ENCODE measurements at regions not wholly inside any gene's neighbourhood (a gene's known extent, or its start where the extent isn't known, plus 50 kb on each side); places are given as distances from the start of the nearest gene placed in this dataset.
A peak's percentile ranks its signal among the peaks of the same experiment; 100 is the strongest.
"Not testable (repeated sequence)": the region's sequence is repeated elsewhere in the genome, so short reads cannot be mapped to it uniquely, and the experiment has no call there.

DNA sequence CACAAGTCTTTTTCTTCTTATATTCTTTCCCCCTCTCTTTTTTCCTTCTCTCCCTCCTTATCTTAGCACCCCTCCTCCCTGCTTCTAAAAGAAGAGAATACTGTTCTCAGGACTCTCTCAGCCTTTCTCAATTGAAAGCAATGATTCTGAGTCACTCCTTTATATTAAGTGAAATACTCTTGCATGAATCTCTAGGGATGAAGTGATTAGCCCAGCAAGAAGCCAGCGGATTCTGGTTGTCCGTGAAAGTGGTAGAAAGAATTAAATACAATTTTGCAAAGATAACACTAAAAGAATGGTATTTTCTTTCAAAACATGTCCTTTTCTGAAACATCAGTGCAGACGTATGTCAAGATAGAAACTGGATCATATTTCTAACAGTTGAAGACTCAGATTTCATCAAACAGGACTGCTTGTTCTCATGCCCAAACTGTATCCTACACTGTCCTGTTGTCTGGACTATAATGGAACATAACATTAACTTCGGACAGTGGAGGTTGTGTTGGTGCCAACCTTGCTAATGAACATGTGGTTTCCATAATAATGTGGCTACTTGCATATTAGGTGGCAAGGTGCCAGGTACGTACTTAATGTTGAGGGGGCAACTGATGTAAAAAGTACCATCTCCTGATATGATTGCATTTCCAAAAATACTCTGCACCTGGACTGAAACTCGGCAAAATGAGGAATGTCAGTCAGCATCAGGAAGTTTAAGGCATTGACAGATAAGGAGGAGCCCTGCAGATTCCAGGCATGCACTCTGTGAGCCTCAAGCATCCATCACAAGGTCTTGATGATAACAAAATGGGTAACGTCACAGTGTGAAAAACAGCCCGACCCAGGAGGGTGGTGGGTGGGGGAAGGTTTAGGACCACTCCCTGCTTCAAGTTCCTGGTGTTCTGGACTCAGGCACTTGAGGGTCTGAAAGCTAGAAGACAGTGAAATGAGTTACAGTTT lies 357.2 kb downstream of the DLEU7 start:
- Histone ChIP-seq H3K9me3 (ENCODE audit: control insufficient read depth in 2 of 2, insufficient read depth in 1 of 2, low read depth in 1 of 2, low read length in 1 of 2) (no peaks in the 10 kb centered on the region), H3K4me1 (ENCODE audit: control insufficient read depth in 2 of 2, insufficient read depth in 2 of 2, low read length in 1 of 2) (no peaks in the 10 kb centered on the region), H3K27me3 (ENCODE audit: control insufficient read depth in 1 of 2, insufficient read depth in 2 of 2, low read length in 2 of 2) (no peaks in the 10 kb centered on the region), H3K27ac (ENCODE audit: low read depth in 2 of 2, low read length in 1 of 2) (no peak overlapping the region), H3K4me3 (ENCODE audit: low read depth in 1 of 2, low read length in 2 of 2) (no peak overlapping the region), H3K36me3 (ENCODE audit: control insufficient read depth in 2 of 2, insufficient read depth in 2 of 2, low read length in 1 of 2) (no peaks in the 10 kb centered on the region)
- 62 to 63% methylated on average over 8 of the region's 8 CpGs for WGBS, 2 donors

DNA sequence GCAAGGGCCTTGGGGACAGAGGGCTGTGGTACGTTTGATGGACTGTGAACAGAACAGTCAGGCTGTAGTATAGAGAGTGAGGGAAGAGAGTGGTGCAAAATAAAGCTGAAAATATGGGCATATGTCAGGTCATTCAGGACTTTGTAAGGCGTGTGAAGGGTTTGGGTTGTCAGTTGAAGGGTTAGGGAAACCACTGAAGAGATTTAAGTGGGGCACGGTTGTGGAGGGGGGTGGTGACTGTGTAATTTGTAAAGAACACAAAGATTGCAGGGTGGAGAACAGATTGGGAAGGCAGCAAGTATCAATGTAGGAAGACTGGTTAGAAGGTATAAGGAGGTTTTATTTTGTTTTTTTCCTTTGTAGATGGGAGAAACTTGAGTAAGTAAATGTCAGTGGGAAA lies 349.8 kb downstream of the DLEU7 start:
- H3K4me3 ChIP-seq (ENCODE audit: low read depth in 1 of 2, low read length in 2 of 2): no peak overlapping the region
- 77 to 85% methylated on average over 3 of the region's 3 CpGs for WGBS, 2 donors
- no peak overlapping the region for H3K27ac ChIP-seq (ENCODE audit: low read depth in 2 of 2, low read length in 1 of 2)
- no peaks in the 10 kb centered on the region for H3K27me3 ChIP-seq (ENCODE audit: control insufficient read depth in 1 of 2, insufficient read depth in 2 of 2, low read length in 2 of 2)
- H3K9me3 ChIP-seq (ENCODE audit: control insufficient read depth in 2 of 2, insufficient read depth in 1 of 2, low read depth in 1 of 2, low read length in 1 of 2): no peaks in the 10 kb centered on the region
- H3K4me1 ChIP-seq (ENCODE audit: control insufficient read depth in 2 of 2, insufficient read depth in 2 of 2, low read length in 1 of 2): no peaks in the 10 kb centered on the region
- H3K36me3 ChIP-seq (ENCODE audit: control insufficient read depth in 2 of 2, insufficient read depth in 2 of 2, low read length in 1 of 2): no peaks in the 10 kb centered on the region

DNA sequence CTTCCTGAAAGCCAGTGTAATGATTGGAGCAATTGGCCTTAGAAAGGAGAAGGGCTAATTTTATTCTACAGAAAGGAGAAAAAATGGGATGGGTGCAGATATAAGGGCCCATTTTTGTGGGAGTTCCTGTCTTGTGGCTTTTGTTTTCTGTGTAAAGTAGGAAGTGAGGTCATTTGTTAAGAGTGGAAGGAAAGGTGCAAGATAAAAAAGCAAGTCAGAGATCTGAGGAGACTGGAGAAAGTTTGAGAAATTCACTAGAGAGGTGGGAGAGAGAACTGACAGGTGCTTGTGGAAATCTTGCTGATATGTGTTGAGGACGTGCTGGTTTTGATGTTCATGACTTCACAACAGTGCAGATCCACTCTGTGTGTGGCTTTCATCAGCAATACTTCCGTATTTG lies 349.4 kb downstream of the DLEU7 start:
- Histone ChIP-seq H3K36me3 (ENCODE audit: control insufficient read depth in 2 of 2, insufficient read depth in 2 of 2, low read length in 1 of 2) (no peaks in the 10 kb centered on the region), H3K27me3 (ENCODE audit: control insufficient read depth in 1 of 2, insufficient read depth in 2 of 2, low read length in 2 of 2) (no peaks in the 10 kb centered on the region), H3K27ac (ENCODE audit: low read depth in 2 of 2, low read length in 1 of 2) (no peak overlapping the region), H3K9me3 (ENCODE audit: control insufficient read depth in 2 of 2, insufficient read depth in 1 of 2, low read depth in 1 of 2, low read length in 1 of 2) (no peaks in the 10 kb centered on the region), H3K4me3 (ENCODE audit: low read depth in 1 of 2, low read length in 2 of 2) (no peak overlapping the region), H3K4me1 (ENCODE audit: control insufficient read depth in 2 of 2, insufficient read depth in 2 of 2, low read length in 1 of 2) (no peaks in the 10 kb centered on the region)
- 81 to 89% methylated on average over 2 of the region's 2 CpGs for WGBS, 2 donors

DNA sequence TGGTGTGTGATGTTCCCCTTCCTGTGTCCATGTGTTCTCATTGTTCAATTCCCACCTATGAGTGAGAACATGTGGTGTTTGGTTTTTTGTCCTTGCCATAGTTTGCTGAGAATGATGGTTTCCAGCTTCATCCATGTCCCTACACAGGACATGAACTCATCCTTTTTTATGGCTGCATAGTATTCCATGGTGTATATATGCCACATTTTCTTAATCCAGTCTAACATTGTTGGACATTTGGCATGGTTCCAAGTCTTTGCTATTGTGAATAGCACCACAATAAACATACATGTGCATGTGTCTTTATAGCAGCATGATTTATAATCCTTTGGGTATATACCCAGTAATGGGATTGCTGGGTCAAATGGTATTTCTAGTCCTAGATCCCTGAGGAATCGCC lies 340.3 kb downstream of the DLEU7 start:
- H3K27me3 ChIP-seq (ENCODE audit: control insufficient read depth in 1 of 2, insufficient read depth in 2 of 2, low read length in 2 of 2); H3K4me3 ChIP-seq (ENCODE audit: low read depth in 1 of 2, low read length in 2 of 2); H3K9me3 ChIP-seq (ENCODE audit: control insufficient read depth in 2 of 2, insufficient read depth in 1 of 2, low read depth in 1 of 2, low read length in 1 of 2); H3K27ac ChIP-seq (ENCODE audit: low read depth in 2 of 2, low read length in 1 of 2); H3K4me1 ChIP-seq (ENCODE audit: control insufficient read depth in 2 of 2, insufficient read depth in 2 of 2, low read length in 1 of 2); H3K36me3 ChIP-seq (ENCODE audit: control insufficient read depth in 2 of 2, insufficient read depth in 2 of 2, low read length in 1 of 2): not testable (repeated sequence)
- 100% methylated on average over 1 of the region's 1 CpG; no CpG with 5 or more reads in 1 of the 2 donors for WGBS, 2 donors

DNA sequence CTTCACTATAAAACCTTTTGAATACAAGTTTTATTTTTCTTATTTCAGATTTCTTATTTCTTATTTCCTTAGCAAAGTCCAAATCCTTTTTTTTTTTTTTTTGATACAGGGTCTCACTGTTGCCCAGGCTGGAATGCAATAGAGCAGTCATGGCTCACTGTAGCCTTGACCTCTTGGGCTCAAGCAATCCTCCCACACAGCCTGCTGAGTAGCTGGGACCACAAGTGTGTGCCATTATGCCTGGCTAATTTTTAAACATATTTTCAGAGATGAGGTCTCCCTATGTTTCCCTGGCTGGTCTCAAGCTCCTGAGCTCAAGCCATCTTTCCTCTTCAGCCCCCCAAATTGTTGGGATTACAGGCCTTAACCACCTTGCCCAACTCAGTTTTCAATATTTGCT lies 334.3 kb downstream of the DLEU7 start:
- Histone ChIP-seq H3K27ac (ENCODE audit: low read depth in 2 of 2, low read length in 1 of 2) (no peak overlapping the region), H3K9me3 (ENCODE audit: control insufficient read depth in 2 of 2, insufficient read depth in 1 of 2, low read depth in 1 of 2, low read length in 1 of 2) (no peaks in the 10 kb centered on the region), H3K4me1 (ENCODE audit: control insufficient read depth in 2 of 2, insufficient read depth in 2 of 2, low read length in 1 of 2) (no peaks in the 10 kb centered on the region)

DNA sequence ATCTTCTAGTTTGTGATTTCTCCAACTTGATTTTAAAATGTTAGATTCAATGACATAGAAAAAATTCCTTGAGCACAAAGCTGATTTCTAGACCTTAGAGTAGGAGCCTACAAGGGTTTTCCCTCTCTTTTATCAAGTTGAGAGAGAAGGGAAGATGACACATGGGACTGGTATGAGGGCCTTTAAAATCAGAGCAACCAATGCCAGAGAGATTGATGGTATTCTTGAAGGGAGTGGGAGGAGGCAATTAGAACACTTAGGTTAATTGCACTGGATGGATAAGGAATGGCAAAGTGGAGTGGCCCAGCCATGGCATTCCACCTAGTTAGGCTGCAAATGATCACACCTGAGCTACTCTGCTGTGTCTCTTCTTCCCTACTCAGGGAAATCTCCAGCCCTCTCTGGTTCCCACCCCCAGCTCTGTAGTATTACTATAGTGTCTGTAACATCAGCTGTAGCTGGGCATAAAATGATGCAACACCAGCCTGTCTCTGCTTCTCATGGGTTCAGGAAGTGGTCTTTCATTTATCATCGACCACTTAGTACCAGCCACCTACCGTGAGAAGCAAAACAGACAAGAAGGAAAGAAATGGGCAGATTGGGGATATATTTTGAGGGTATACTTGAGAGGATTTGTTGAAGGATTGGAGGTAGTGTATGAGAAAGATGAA lies 333.6 kb downstream of the DLEU7 start:
- no peak overlapping the region for H3K27ac ChIP-seq (ENCODE audit: low read depth in 2 of 2, low read length in 1 of 2)
- H3K9me3 ChIP-seq (ENCODE audit: control insufficient read depth in 2 of 2, insufficient read depth in 1 of 2, low read depth in 1 of 2, low read length in 1 of 2): no peaks in the 10 kb centered on the region
- 85 to 87% methylated on average over 2 of the region's 2 CpGs for WGBS, 2 donors
- no peaks in the 10 kb centered on the region for H3K36me3 ChIP-seq (ENCODE audit: control insufficient read depth in 2 of 2, insufficient read depth in 2 of 2, low read length in 1 of 2)
- no peaks in the 10 kb centered on the region for H3K27me3 ChIP-seq (ENCODE audit: control insufficient read depth in 1 of 2, insufficient read depth in 2 of 2, low read length in 2 of 2)
- no peak overlapping the region for H3K4me3 ChIP-seq (ENCODE audit: low read depth in 1 of 2, low read length in 2 of 2)
- H3K4me1 ChIP-seq (ENCODE audit: control insufficient read depth in 2 of 2, insufficient read depth in 2 of 2, low read length in 1 of 2): no peaks in the 10 kb centered on the region

More for the DNA sequence above, 334.3 kb downstream of the DLEU7 start:
- H3K36me3 ChIP-seq (ENCODE audit: control insufficient read depth in 2 of 2, insufficient read depth in 2 of 2, low read length in 1 of 2): no peaks in the 10 kb centered on the region
- no peak overlapping the region for H3K4me3 ChIP-seq (ENCODE audit: low read depth in 1 of 2, low read length in 2 of 2)
- H3K27me3 ChIP-seq (ENCODE audit: control insufficient read depth in 1 of 2, insufficient read depth in 2 of 2, low read length in 2 of 2): no peaks in the 10 kb centered on the region

DNA sequence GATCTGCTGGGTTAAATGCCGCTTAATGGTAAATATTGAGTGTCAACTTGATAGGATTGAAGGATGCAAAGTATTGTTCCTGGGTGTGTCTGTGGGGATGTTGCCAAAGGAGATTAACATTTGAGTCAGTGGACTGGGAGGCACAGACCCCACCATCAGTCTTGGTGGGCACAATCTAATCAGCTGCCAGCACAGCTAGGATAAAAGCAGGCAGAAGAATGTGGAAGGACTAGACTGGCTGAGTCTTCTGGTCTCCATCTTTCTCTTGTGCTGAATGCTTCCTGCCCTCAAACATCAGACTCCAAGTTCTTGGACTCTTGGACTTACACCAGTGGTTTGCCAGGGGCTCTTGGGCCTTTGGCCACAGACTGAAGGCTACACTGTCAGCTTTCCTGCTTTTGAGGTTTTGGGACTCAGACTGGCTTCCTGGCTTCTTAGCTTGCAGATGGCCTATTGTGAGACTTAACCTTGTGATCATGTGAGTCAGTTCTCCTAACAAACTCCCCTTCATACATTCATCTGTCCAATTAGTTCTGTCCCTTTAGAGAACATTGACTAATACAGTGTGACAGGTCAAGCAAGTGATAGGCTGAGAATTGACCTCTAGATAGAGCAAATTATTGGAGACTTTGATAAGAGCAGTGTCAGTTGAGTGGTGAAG lies 332.5 kb downstream of the DLEU7 start:
- WGBS, 2 donors: 2 to 29% methylated on average over 1 of the region's 1 CpG
- not testable (repeated sequence) for H3K27me3 ChIP-seq (ENCODE audit: control insufficient read depth in 1 of 2, insufficient read depth in 2 of 2, low read length in 2 of 2); H3K4me3 ChIP-seq (ENCODE audit: low read depth in 1 of 2, low read length in 2 of 2); H3K9me3 ChIP-seq (ENCODE audit: control insufficient read depth in 2 of 2, insufficient read depth in 1 of 2, low read depth in 1 of 2, low read length in 1 of 2); H3K4me1 ChIP-seq (ENCODE audit: control insufficient read depth in 2 of 2, insufficient read depth in 2 of 2, low read length in 1 of 2); H3K36me3 ChIP-seq (ENCODE audit: control insufficient read depth in 2 of 2, insufficient read depth in 2 of 2, low read length in 1 of 2); H3K27ac ChIP-seq (ENCODE audit: low read depth in 2 of 2, low read length in 1 of 2)

DNA sequence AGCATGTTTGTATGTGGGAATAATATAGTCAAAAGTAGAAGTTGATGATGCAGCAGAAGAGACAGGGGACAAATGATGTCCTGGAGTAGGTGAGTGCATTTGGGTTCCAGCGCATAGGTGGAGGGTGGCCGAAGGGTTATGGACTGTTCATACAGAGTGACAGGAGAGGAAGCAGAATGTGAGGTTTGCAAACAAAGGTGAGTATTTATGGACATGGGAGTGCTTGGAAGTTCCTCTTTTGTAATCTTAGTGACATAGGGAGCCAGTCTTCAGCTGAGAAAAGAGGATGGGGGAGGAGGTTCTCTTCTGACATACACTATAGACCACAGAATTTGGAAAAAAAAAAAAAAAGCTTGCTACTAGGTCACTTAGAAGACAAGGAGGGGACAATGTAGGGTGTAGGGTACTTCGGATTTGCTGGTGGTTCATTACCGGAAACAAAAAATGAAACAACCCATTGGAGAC lies 331.6 kb downstream of the DLEU7 start:
- 77 to 78% methylated on average over 4 of the region's 4 CpGs for WGBS, 2 donors
- Histone ChIP-seq H3K27me3 (ENCODE audit: control insufficient read depth in 1 of 2, insufficient read depth in 2 of 2, low read length in 2 of 2) (no peaks in the 10 kb centered on the region), H3K4me1 (ENCODE audit: control insufficient read depth in 2 of 2, insufficient read depth in 2 of 2, low read length in 1 of 2) (no peaks in the 10 kb centered on the region), H3K9me3 (ENCODE audit: control insufficient read depth in 2 of 2, insufficient read depth in 1 of 2, low read depth in 1 of 2, low read length in 1 of 2) (no peaks in the 10 kb centered on the region), H3K27ac (ENCODE audit: low read depth in 2 of 2, low read length in 1 of 2) (peak overlapping the region in 1 of 2 donors; percentile 42), H3K4me3 (ENCODE audit: low read depth in 1 of 2, low read length in 2 of 2) (no peak overlapping the region), H3K36me3 (ENCODE audit: control insufficient read depth in 2 of 2, insufficient read depth in 2 of 2, low read length in 1 of 2) (no peaks in the 10 kb centered on the region)

DNA sequence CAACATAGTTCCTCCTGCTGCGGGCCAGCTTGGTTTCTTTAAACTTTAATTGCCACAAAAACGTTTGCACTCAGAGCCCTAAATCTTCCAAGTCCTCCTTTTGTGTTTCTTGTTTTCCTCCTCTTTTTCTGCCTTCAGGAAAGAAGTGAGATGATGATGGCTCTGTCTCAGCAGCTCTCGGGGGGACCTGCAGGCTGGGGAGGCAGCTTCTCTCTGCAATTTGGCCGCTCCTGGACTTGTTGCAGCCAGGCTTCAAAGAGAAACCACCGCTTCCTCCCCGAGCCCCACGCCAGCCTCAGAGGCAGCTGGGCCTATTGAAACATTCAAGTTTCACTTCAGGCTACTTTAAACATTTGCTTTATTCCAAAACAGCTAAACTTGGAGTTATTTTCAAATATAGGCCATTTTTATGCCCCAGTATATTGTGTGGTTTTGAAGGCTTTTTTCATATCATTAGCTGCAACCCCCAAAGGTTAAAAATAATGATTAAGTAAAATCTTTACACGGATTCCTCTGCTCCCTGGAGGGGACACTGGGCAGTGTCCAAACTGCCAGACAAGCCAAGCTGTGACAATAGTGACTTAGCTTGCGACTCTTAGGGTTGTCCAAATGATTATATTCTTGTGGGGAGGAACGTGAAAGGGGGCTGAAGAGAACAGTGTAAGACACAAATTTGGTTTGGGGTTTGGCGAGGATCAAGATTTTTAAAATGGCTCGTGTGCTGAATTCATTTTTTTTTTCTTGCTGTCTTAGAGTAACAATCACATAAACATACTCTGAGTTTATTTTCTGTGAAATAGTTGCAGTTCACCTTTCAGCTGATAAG lies 330.8 kb downstream of the DLEU7 start:
- Histone ChIP-seq H3K4me1 (ENCODE audit: control insufficient read depth in 2 of 2, insufficient read depth in 2 of 2, low read length in 1 of 2) (no peaks in the 10 kb centered on the region), H3K9me3 (ENCODE audit: control insufficient read depth in 2 of 2, insufficient read depth in 1 of 2, low read depth in 1 of 2, low read length in 1 of 2) (no peaks in the 10 kb centered on the region), H3K36me3 (ENCODE audit: control insufficient read depth in 2 of 2, insufficient read depth in 2 of 2, low read length in 1 of 2) (no peaks in the 10 kb centered on the region), H3K27ac (ENCODE audit: low read depth in 2 of 2, low read length in 1 of 2) (peak overlapping the region; percentile 49 to 63), H3K27me3 (ENCODE audit: control insufficient read depth in 1 of 2, insufficient read depth in 2 of 2, low read length in 2 of 2) (no peaks in the 10 kb centered on the region), H3K4me3 (ENCODE audit: low read depth in 1 of 2, low read length in 2 of 2) (no peak overlapping the region)
- 24 to 32% methylated on average over 12 of the region's 12 CpGs for WGBS, 2 donors
